Hepatocyte (in vitro differentiated cells): ENCODE measurements at regions not wholly inside any gene's neighbourhood (a gene's known extent, or its start where the extent isn't known, plus 50 kb on each side); places are given as distances from the start of the nearest gene placed in this dataset.

Source experiments
- DNase-seq: peaks from one replicate; pipeline ENCODE4 v3.0.0-alpha.2; 2016; ENCODE audit warnings: low spot score
- H2AFZ ChIP-seq: fragments of 200-600 bp; sonication (generic); 2 replicates; pipeline ENCODE4 v1.6.0; 2016; ENCODE audit warnings: antibody characterized with exemption, mild to moderate bottlenecking
- H3K27ac ChIP-seq: fragments of 200-600 bp; sonication (generic); 2 replicates; pipeline ENCODE4 v1.5.1; 2016; ENCODE audit warnings: mild to moderate bottlenecking
- H3K27me3 ChIP-seq: fragments of 200-600 bp; sonication (generic); 2 replicates; pipeline ENCODE4 v1.6.1; 2016
- H3K36me3 ChIP-seq: fragments of 200-600 bp; sonication (generic); replicated peaks from 2 replicates; pipeline ENCODE4 v1.5.1; 2016; ENCODE audit warnings: low read depth; ENCODE audit not compliant: insufficient read depth
- H3K4me1 ChIP-seq: fragments of 200-600 bp; sonication (generic); 2 replicates; pipeline ENCODE4 v1.5.1; 2016; ENCODE audit warnings: mild to moderate bottlenecking, moderate library complexity; ENCODE audit not compliant: insufficient read depth
- H3K4me2 ChIP-seq: fragments of 200-600 bp; sonication (generic); 2 replicates; pipeline ENCODE4 v1.6.0; 2016
- H3K4me3 ChIP-seq: fragments of 200-600 bp; sonication (generic); 2 replicates; pipeline ENCODE4 v1.5.1; 2016; ENCODE audit warnings: mild to moderate bottlenecking
- H3K79me2 ChIP-seq: fragments of 200-600 bp; sonication (generic); 2 replicates; pipeline ENCODE4 v1.6.0; 2017; ENCODE audit warnings: mild to moderate bottlenecking
- H3K9me2 ChIP-seq: fragments of 200-600 bp; sonication (generic); replicated peaks from 2 replicates; pipeline ENCODE4 v1.6.0; 2017; ENCODE audit warnings: mild to moderate bottlenecking; ENCODE audit not compliant: insufficient read depth
- H3K9me3 ChIP-seq: fragments of 200-600 bp; sonication (generic); 2 replicates; pipeline ENCODE4 v1.5.1; 2016; ENCODE audit warnings: low read depth, mild to moderate bottlenecking
- H4K20me1 ChIP-seq: fragments of 200-600 bp; sonication (generic); 2 replicates; pipeline ENCODE4 v1.6.0; 2016; ENCODE audit warnings: mild to moderate bottlenecking; ENCODE audit not compliant: insufficient read depth, poor library complexity, severe bottlenecking
- CTCF ChIP-seq: fragments of 200-600 bp; sonication (generic); IDR thresholded peaks from 2 replicates; pipeline ENCODE4 v1.5.1; 2016; ENCODE audit warnings: antibody characterized with exemption, mild to moderate bottlenecking; ENCODE audit not compliant: poor library complexity
- EZH2 ChIP-seq: fragments of 200-600 bp; sonication (generic); IDR thresholded peaks from 2 replicates; pipeline ENCODE4 v1.6.1; 2016; ENCODE audit warnings: antibody characterized with exemption, mild to moderate bottlenecking, borderline replicate concordance
- EZH2phosphoT487 ChIP-seq: fragments of 200-600 bp; sonication (generic); IDR thresholded peaks from one replicate; pipeline ENCODE4 v1.6.1; 2018; ENCODE audit warnings: antibody characterized with exemption, mild to moderate bottlenecking, low read depth, moderate library complexity; ENCODE audit not compliant: unreplicated experiment, severe bottlenecking
- WGBS: methylation state at CpG from one replicate; pipeline ENCODE4 v1.1.6; 2016; ENCODE audit warnings: low lambda C conversion rate; ENCODE audit errors: missing lambda C conversion rate; 5-methylcytosine and 5-hydroxymethylcytosine counted together

- no peaks in the 10 kb centered on the region for H3K9me3 ChIP-seq
- H4K20me1 ChIP-seq, result no peaks in the 10 kb centered on the region
- no peaks in the 10 kb centered on the region for H3K9me2 ChIP-seq
- no peak overlapping the region for H3K27ac ChIP-seq
- no peaks in the 10 kb centered on the region for H3K4me1 ChIP-seq
- 60% methylated on average over 5 of the region's 5 CpGs for WGBS
- no peak for TF ChIP-seq EZH2phosphoT487
- no peak for TF ChIP-seq CTCF
- TF ChIP-seq EZH2, result no peak
- H3K4me2 ChIP-seq, result no peak overlapping the region
- H2AFZ ChIP-seq, result no peak overlapping the region
- H3K79me2 ChIP-seq, result no peaks in the 10 kb centered on the region
- H3K27me3 ChIP-seq, result no peaks in the 10 kb centered on the region
- DNase-seq, result no peak
- no peak overlapping the region for H3K4me3 ChIP-seq
- no peaks in the 10 kb centered on the region for H3K36me3 ChIP-seq
Observed at GRCh38 chr12:108052260-108052659, 76.8 kb upstream of the WSCD2 start.

DNA sequence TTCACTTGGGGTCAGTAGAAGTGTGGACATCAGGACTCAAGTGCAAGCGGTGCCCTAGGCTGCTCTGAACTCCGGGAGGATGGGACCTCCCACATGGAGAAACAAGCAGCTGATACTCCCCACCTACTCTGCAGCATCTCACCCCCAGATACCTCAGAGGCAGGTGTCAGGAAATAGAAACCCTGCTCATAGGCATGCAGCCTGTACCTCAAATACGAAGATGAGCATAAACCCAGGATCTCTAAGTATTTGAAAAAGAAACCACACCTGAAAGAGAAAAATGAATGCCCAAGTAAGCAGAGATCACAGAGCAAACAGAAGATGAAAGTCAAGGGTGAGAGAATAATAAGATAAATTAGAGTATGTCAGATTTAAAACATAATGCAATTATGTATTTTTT lies 75.6 kb upstream of the WSCD2 start:
- no peak overlapping the region for H2AFZ ChIP-seq
- DNase-seq, result no peak
- no peaks in the 10 kb centered on the region for H3K79me2 ChIP-seq
- no peaks in the 10 kb centered on the region for H3K9me2 ChIP-seq
- 85% methylated on average over 3 of the region's 3 CpGs for WGBS
- no peak overlapping the region for H3K27ac ChIP-seq
- H4K20me1 ChIP-seq, result no peaks in the 10 kb centered on the region
- no peak overlapping the region for H3K4me3 ChIP-seq
- H3K9me3 ChIP-seq, result no peaks in the 10 kb centered on the region
- no peaks in the 10 kb centered on the region for H3K4me1 ChIP-seq
- H3K4me2 ChIP-seq, result no peak overlapping the region
- H3K36me3 ChIP-seq, result no peaks in the 10 kb centered on the region
- TF ChIP-seq EZH2phosphoT487, result no peak
- TF ChIP-seq EZH2, result no peak
- TF ChIP-seq CTCF, result no peak
- no peaks in the 10 kb centered on the region for H3K27me3 ChIP-seq

DNA sequence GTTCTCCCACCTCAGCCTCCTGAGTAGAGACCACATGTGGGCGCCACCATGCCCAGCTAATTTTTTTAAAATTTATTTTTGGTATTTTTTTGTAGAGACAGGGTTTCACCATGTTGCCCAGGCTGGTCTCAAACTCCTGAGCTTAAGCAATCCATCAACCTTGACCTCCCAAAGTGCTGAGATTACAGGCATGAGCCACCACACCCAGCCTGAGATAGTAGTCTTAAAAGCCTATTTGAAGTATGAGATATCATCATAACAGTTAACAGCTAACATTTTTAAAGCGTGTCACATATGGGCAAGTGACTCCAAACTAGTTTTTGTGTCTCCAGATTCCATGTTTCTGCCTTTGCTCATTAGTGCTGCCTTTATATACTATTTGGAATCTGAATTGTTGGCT lies 74.6 kb upstream of the WSCD2 start:
- Histone ChIP-seq H3K27ac (no peak overlapping the region), H3K36me3 (no peaks in the 10 kb centered on the region), H3K27me3 (no peaks in the 10 kb centered on the region), H4K20me1 (no peaks in the 10 kb centered on the region), H2AFZ (no peak overlapping the region), H3K4me1 (no peaks in the 10 kb centered on the region), H3K9me3 (no peaks in the 10 kb centered on the region), H3K79me2 (no peaks in the 10 kb centered on the region), H3K4me3 (no peak overlapping the region), H3K4me2 (no peak overlapping the region), H3K9me2 (no peaks in the 10 kb centered on the region)
- no peak for DNase-seq
- WGBS, result 64% methylated on average over 2 of the region's 2 CpGs
- TF ChIP-seq EZH2phosphoT487, result no peak
- no peak for TF ChIP-seq EZH2
- TF ChIP-seq CTCF, result no peak

DNA sequence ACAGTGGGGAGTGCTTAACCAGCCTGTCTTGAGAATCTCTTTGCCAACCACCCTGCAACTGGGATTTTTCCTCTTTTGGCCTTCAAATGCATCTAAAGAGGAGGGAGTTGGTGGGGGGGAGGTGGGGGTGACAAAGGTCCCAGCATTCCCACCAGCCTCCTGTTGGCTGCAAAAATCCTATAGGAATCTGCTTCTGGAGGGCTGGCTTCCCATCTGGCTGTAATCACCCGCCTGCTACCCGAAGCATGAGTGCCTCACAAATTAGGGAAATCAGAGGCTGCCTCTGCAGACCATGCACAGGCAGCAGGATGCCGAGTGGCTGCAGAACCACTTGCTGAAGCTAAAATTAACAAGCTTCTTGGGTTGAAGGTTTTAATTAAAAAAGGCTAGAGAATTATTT lies 73.9 kb upstream of the WSCD2 start:
- TF ChIP-seq CTCF (no peak), EZH2 (no peak), EZH2phosphoT487 (no peak)
- no peak for DNase-seq

More for the DNA sequence above, 73.9 kb upstream of the WSCD2 start:
- no peak overlapping the region for H3K4me2 ChIP-seq
- no peak overlapping the region for H3K27ac ChIP-seq
- H2AFZ ChIP-seq, result no peak overlapping the region
- no peaks in the 10 kb centered on the region for H3K27me3 ChIP-seq
- H3K79me2 ChIP-seq, result no peaks in the 10 kb centered on the region
- H3K36me3 ChIP-seq, result no peaks in the 10 kb centered on the region
- H3K4me3 ChIP-seq, result no peak overlapping the region
- WGBS, result 43% methylated on average over 3 of the region's 3 CpGs
- no peaks in the 10 kb centered on the region for H4K20me1 ChIP-seq
- H3K9me3 ChIP-seq, result no peaks in the 10 kb centered on the region
- H3K4me1 ChIP-seq, result no peaks in the 10 kb centered on the region
- no peaks in the 10 kb centered on the region for H3K9me2 ChIP-seq
